H9 (cell line): ENCODE measurements at regions not wholly inside any gene's neighbourhood (a gene's known extent, or its start where the extent isn't known, plus 50 kb on each side); places are given as distances from the start of the nearest gene placed in this dataset.

Experiments used
- DNase-seq: peaks from one replicate; pipeline ENCODE4 v3.0.0-alpha.2; 2017
- H2AFZ ChIP-seq: one replicate; pipeline ENCODE4 v1.6.1; 2013; ENCODE audit warnings: mild to moderate bottlenecking, low read length, control low read depth, moderate library complexity
- H2AK5ac ChIP-seq: 2 replicates; pipeline ENCODE4 v1.6.1; 2013; ENCODE audit warnings: low read length, control low read depth, mixed read lengths; ENCODE audit not compliant: insufficient read length
- H2BK120ac ChIP-seq: one replicate; pipeline ENCODE4 v1.6.1; 2013; ENCODE audit warnings: low read depth, mild to moderate bottlenecking, low read length, control low read depth, inconsistent platforms; ENCODE audit not compliant: poor library complexity, severe bottlenecking
- H2BK12ac ChIP-seq: 2 replicates; pipeline ENCODE4 v1.6.1; 2013; ENCODE audit warnings: low read length, control low read depth, mixed read lengths, low read depth; ENCODE audit not compliant: insufficient read length
- H2BK15ac ChIP-seq: 2 replicates; pipeline ENCODE4 v1.6.1; 2013; ENCODE audit warnings: low read depth, low read length, control low read depth
- H2BK20ac ChIP-seq: one replicate; pipeline ENCODE4 v1.6.1; 2013; ENCODE audit warnings: low read depth, mild to moderate bottlenecking, low read length, control low read depth, inconsistent platforms; ENCODE audit not compliant: poor library complexity, severe bottlenecking
- H2BK5ac ChIP-seq: 2 replicates; pipeline ENCODE4 v1.6.1; 2013; ENCODE audit warnings: low read length, control low read depth, mixed read lengths; ENCODE audit not compliant: insufficient read length
- H3K14ac ChIP-seq: 2 replicates; pipeline ENCODE4 v1.6.1; 2013; ENCODE audit warnings: low read length, control low read depth; ENCODE audit not compliant: insufficient read depth
- H3K18ac ChIP-seq: 2 replicates; pipeline ENCODE4 v1.6.1; 2013; ENCODE audit warnings: low read depth, mild to moderate bottlenecking, mixed read lengths, low read length, control low read depth; ENCODE audit not compliant: insufficient read length
- H3K23ac ChIP-seq: 2 replicates; pipeline ENCODE4 v1.6.1; 2013; ENCODE audit warnings: low read length, control low read depth, mixed read lengths, low read depth; ENCODE audit not compliant: insufficient read length
- H3K23me2 ChIP-seq: 2 replicates; pipeline ENCODE4 v1.6.1; 2013; ENCODE audit warnings: low read depth, mild to moderate bottlenecking, mixed read lengths, low read length, control low read depth; ENCODE audit not compliant: insufficient read length, poor library complexity, severe bottlenecking
- H3K27ac ChIP-seq: 2 replicates; pipeline ENCODE4 v1.5.1; 2013; ENCODE audit warnings: low read length, control low read depth, mixed read lengths, low read depth; ENCODE audit not compliant: insufficient read length
- H3K27me3 ChIP-seq: 2 replicates; pipeline ENCODE4 v1.6.1; 2013; ENCODE audit warnings: low read length, control low read depth, inconsistent platforms; ENCODE audit not compliant: insufficient read depth
- H3K4ac ChIP-seq: 2 replicates; pipeline ENCODE4 v1.6.1; 2013; ENCODE audit warnings: low read depth, mild to moderate bottlenecking, control low read depth, inconsistent platforms, low read length, moderate library complexity
- H3K4me1 ChIP-seq: 2 replicates; pipeline ENCODE4 v1.6.1; 2013; ENCODE audit warnings: low read length, control low read depth, inconsistent platforms; ENCODE audit not compliant: insufficient read depth
- H3K4me2 ChIP-seq: 2 replicates; pipeline ENCODE4 v1.6.1; 2013; ENCODE audit warnings: low read length, control low read depth, mixed read lengths; ENCODE audit not compliant: insufficient read length, insufficient read depth
- H3K56ac ChIP-seq: 2 replicates; pipeline ENCODE4 v1.6.1; 2013; ENCODE audit warnings: low read depth, mild to moderate bottlenecking, mixed read lengths, low read length, control low read depth; ENCODE audit not compliant: insufficient read length
- H3K79me1 ChIP-seq: 2 replicates; pipeline ENCODE4 v1.6.1; 2013; ENCODE audit warnings: low read depth, mild to moderate bottlenecking, moderate library complexity, low read length, control low read depth, inconsistent platforms; ENCODE audit not compliant: insufficient read depth, poor library complexity, severe bottlenecking
- H3K79me2 ChIP-seq: 2 replicates; pipeline ENCODE4 v1.6.1; 2013; ENCODE audit warnings: low read length, control low read depth, inconsistent platforms; ENCODE audit not compliant: insufficient read depth
- H3K9ac ChIP-seq: 2 replicates; pipeline ENCODE4 v1.6.1; 2013; ENCODE audit warnings: low read length, control low read depth, mixed read lengths; ENCODE audit not compliant: insufficient read length; ENCODE audit errors: extremely low read depth
- H3K9me3 ChIP-seq: one replicate; pipeline ENCODE4 v1.6.1; 2013; ENCODE audit warnings: low read depth, low read length, inconsistent platforms; ENCODE audit not compliant: control insufficient read depth
- H3T11ph ChIP-seq: one replicate; pipeline ENCODE4 v1.6.1; 2013; ENCODE audit warnings: mild to moderate bottlenecking, low read length, control low read depth, inconsistent platforms
- H4K20me1 ChIP-seq: one replicate; pipeline ENCODE4 v1.6.1; 2013; ENCODE audit not compliant: control insufficient read depth, insufficient read length, insufficient read depth
- H4K5ac ChIP-seq: 2 replicates; pipeline ENCODE4 v1.6.1; 2013; ENCODE audit warnings: low read depth, mild to moderate bottlenecking, mixed read lengths, low read length, control low read depth; ENCODE audit not compliant: insufficient read length
- H4K8ac ChIP-seq: replicated peaks from 2 replicates; pipeline ENCODE4 v1.6.1; 2013; ENCODE audit warnings: low read length, control low read depth, mixed read lengths, low read depth; ENCODE audit not compliant: insufficient read length
- H4K91ac ChIP-seq: 2 replicates; pipeline ENCODE4 v1.6.1; 2013; ENCODE audit warnings: low read depth, mild to moderate bottlenecking, moderate library complexity, mixed read lengths, low read length, control low read depth; ENCODE audit not compliant: insufficient read length
- H3K27ac Mint-ChIP-seq, 3 experiments: 2 replicates in 2 of 3; 3 replicates in 1 of 3; pipeline ENCODE4 v1.8.0; 2020 to 2021; ENCODE audit warnings: mixed read lengths in 3 of 3, mild to moderate bottlenecking in 1 of 3, moderate library complexity in 1 of 3
- H3K27me3 Mint-ChIP-seq: 2 replicates; pipeline ENCODE4 v1.8.0; 2021; ENCODE audit warnings: low read depth, mild to moderate bottlenecking, moderate library complexity, mixed read lengths
- H3K36me3 Mint-ChIP-seq, 3 experiments: 2 replicates in 2 of 3; 3 replicates in 1 of 3; pipeline ENCODE4 v1.8.0; 2020 to 2021; ENCODE audit warnings: low read depth in 3 of 3, mixed read lengths in 3 of 3; ENCODE audit not compliant: insufficient read depth in 1 of 3
- H3K4me1 Mint-ChIP-seq, 2 experiments: 2 replicates each; pipeline ENCODE4 v1.8.0; 2020; ENCODE audit warnings: mixed read lengths in 2 of 2
- H3K4me3 Mint-ChIP-seq, 2 experiments: 2 replicates in 1 of 2; 3 replicates in 1 of 2; pipeline ENCODE4 v1.8.0; 2020 to 2021; ENCODE audit warnings: mild to moderate bottlenecking in 2 of 2, mixed read lengths in 2 of 2, moderate library complexity in 1 of 2
- H3K9me3 Mint-ChIP-seq, 2 experiments: 2 replicates in 1 of 2; 3 replicates in 1 of 2; pipeline ENCODE4 v1.8.0; 2020; ENCODE audit warnings: mild to moderate bottlenecking in 2 of 2, mixed read lengths in 2 of 2, moderate library complexity in 1 of 2
- CTCF ChIP-seq: fragments of 200-600 bp; sonication (generic); conservative IDR thresholded peaks from 3 replicates; pipeline ENCODE4 v1.8.0; 2021; ENCODE audit warnings: antibody characterized with exemption, mild to moderate bottlenecking
- WGBS: extraction: QIAGEN DNeasy Blood & Tissue Kit; methylation state at CpG from one replicate; pipeline ENCODE4 v1.1.7; 2013; ENCODE audit warnings: missing lambda C conversion rate, low lambda C conversion rate, mixed read lengths; ENCODE audit not compliant: insufficient read length; ENCODE audit errors: extremely low coverage; 5-methylcytosine and 5-hydroxymethylcytosine counted together

DNA sequence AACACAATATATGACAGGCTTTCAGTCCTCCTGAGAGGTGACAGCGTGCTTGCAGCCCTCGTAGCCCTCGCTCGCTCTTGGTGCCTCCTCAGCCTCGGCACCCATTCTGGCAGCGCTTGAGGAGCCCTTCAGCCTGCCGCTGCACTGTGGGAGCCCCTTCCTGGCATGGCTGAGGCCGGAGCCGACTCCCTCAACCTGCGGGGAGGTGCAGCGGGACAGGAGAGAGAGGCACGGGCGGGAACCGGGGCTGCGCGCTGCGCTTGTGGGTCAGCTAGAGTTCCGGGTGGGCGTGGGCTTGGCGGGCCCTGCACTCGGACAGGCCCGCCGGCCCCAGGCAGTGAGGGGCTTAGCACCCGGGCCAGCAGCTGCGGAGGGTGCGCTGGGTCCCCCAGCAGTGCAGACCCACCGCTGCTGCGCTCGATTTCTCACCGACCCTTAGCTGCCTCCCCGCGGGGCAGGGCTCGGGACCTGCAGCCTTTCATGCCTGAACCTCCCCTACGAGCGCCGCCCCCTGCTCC is 60.4 kb upstream of the HRH1 start:
- peaks cover 6 to 12% of the 10 kb centered on the region in 2 experiments; a peak in 3 of 4 replicates for H3K4me1 Mint-ChIP-seq
- H3K27ac ChIP-seq, result no peak overlapping the region
- no peak overlapping the region for H2AFZ ChIP-seq
- H3K56ac ChIP-seq, result no peak overlapping the region
- no peak overlapping the region for H2BK120ac ChIP-seq
- H3K27me3 Mint-ChIP-seq, result peaks cover 22% of the 10 kb centered on the region
- H3K4me3 Mint-ChIP-seq, result no peak overlapping the region
- H3K79me2 ChIP-seq, result no peaks in the 10 kb centered on the region
- no peak overlapping the region for H3K4ac ChIP-seq
- H3K9me3 Mint-ChIP-seq, result peaks cover 0 to 3% of the 10 kb centered on the region in 2 experiments; a peak in 2 of 5 replicates
- DNase-seq, result no peak
- H4K91ac ChIP-seq, result no peak overlapping the region
- no peak overlapping the region for H3K27ac Mint-ChIP-seq
- no peak overlapping the region for H2BK15ac ChIP-seq
- no CpG with 5 or more reads among the region's 36 CpGs for WGBS
- no peak overlapping the region for H2BK12ac ChIP-seq
- H3K9ac ChIP-seq, result no peak overlapping the region
- TF ChIP-seq CTCF, result no peak
- H3K4me2 ChIP-seq, result no peak overlapping the region
- no peak overlapping the region for H3T11ph ChIP-seq
- H3K23me2 ChIP-seq, result no peaks in the 10 kb centered on the region
- no peaks in the 10 kb centered on the region for H3K9me3 ChIP-seq
- H3K79me1 ChIP-seq, result no peaks in the 10 kb centered on the region
- no peaks in the 10 kb centered on the region for H3K4me1 ChIP-seq
- H4K8ac ChIP-seq, result no peak overlapping the region
- H4K5ac ChIP-seq, result no peak overlapping the region
- no peaks in the 10 kb centered on the region for H3K36me3 Mint-ChIP-seq
- H2BK20ac ChIP-seq, result no peak overlapping the region
- H2BK5ac ChIP-seq, result no peak overlapping the region
- H3K23ac ChIP-seq, result no peak overlapping the region
- no peaks in the 10 kb centered on the region for H4K20me1 ChIP-seq
- no peak overlapping the region for H3K14ac ChIP-seq
- no peak overlapping the region for H3K18ac ChIP-seq
- no peak overlapping the region for H2AK5ac ChIP-seq
- no peaks in the 10 kb centered on the region; the same call in 1 of the 2 replicates for H3K27me3 ChIP-seq
